Muscle layer of duodenum (tissue), 2 donors: ENCODE measurements at regions not wholly inside any gene's neighbourhood (a gene's known extent, or its start where the extent isn't known, plus 50 kb on each side); places are given as distances from the start of the nearest gene placed in this dataset.

Experiments used
- H3K27ac ChIP-seq: one replicate; pipeline ENCODE4 v1.7.0; 2013; ENCODE audit warnings: mild to moderate bottlenecking, low read length
- H3K27me3 ChIP-seq: one replicate; pipeline ENCODE4 v1.7.0; 2013; ENCODE audit warnings: low read depth, mild to moderate bottlenecking, control low read depth, low read length
- H3K36me3 ChIP-seq, 2 donors: one replicate each; pipeline ENCODE4 v1.7.0; 2013; ENCODE audit warnings: low read length in 2 of 2, control low read depth in 1 of 2, mild to moderate bottlenecking in 1 of 2; ENCODE audit not compliant: insufficient read depth in 2 of 2, control insufficient read depth in 1 of 2
- H3K4me1 ChIP-seq, 2 donors: one replicate each; pipeline ENCODE4 v1.7.0; 2013; ENCODE audit warnings: low read length in 2 of 2, mild to moderate bottlenecking in 2 of 2, control low read depth in 1 of 2, moderate library complexity in 1 of 2; ENCODE audit not compliant: insufficient read depth in 2 of 2, control insufficient read depth in 1 of 2
- H3K4me3 ChIP-seq, 2 donors: one replicate each; pipeline ENCODE4 v1.7.0; 2013; ENCODE audit warnings: low read length in 2 of 2, low read depth in 1 of 2, mild to moderate bottlenecking in 1 of 2
- H3K9me3 ChIP-seq, 2 donors: one replicate each; pipeline ENCODE4 v1.7.0; 2013; ENCODE audit warnings: low read length in 2 of 2, control low read depth in 1 of 2, mild to moderate bottlenecking in 1 of 2; ENCODE audit not compliant: control insufficient read depth in 1 of 2
- donor health status: healthy.

GRCh38 chr13:58051396-58051795, 419.9 kb downstream of the PCDH17 start:
- Histone ChIP-seq H3K4me3 (no peak overlapping the region), H3K36me3 (no peaks in the 10 kb centered on the region), H3K9me3 (no peaks in the 10 kb centered on the region), H3K27ac (no peak overlapping the region), H3K27me3 (no peaks in the 10 kb centered on the region), H3K4me1 (no peaks in the 10 kb centered on the region)

GRCh38 chr13:58051807-58052375, 420.3 kb downstream of the PCDH17 start:
- Histone ChIP-seq H3K36me3 (no peaks in the 10 kb centered on the region), H3K9me3 (no peaks in the 10 kb centered on the region), H3K4me1 (no peaks in the 10 kb centered on the region), H3K27ac (no peak overlapping the region), H3K27me3 (no peaks in the 10 kb centered on the region), H3K4me3 (no peak overlapping the region)

GRCh38 chr13:58056426-58056825, 424.9 kb downstream of the PCDH17 start:
- Histone ChIP-seq H3K4me3 (no peak overlapping the region), H3K27ac (no peak overlapping the region), H3K27me3 (no peaks in the 10 kb centered on the region), H3K9me3 (no peaks in the 10 kb centered on the region), H3K36me3 (no peaks in the 10 kb centered on the region), H3K4me1 (no peaks in the 10 kb centered on the region)

- Histone ChIP-seq H3K27me3 (no peaks in the 10 kb centered on the region), H3K36me3 (no peaks in the 10 kb centered on the region), H3K4me3 (no peak overlapping the region), H3K9me3 (peaks cover 0 to 1% of the 10 kb centered on the region in 2 donors), H3K27ac (no peak overlapping the region), H3K4me1 (no peaks in the 10 kb centered on the region)
These were observed 428.1 kb downstream of the PCDH17 start for GRCh38 chr13:58059624-58060023.

- Histone ChIP-seq H3K27me3 (no peaks in the 10 kb centered on the region), H3K4me3 (no peak overlapping the region), H3K9me3 (no peaks in the 10 kb centered on the region), H3K4me1 (no peaks in the 10 kb centered on the region), H3K27ac (no peak overlapping the region), H3K36me3 (no peaks in the 10 kb centered on the region)
These were observed 449.3 kb downstream of the PCDH17 start for GRCh38 chr13:58080806-58081205.

GRCh38 chr13:58081301-58081820, 449.8 kb downstream of the PCDH17 start:
- Histone ChIP-seq H3K4me3 (no peak overlapping the region), H3K4me1 (no peaks in the 10 kb centered on the region), H3K27ac (no peak overlapping the region), H3K27me3 (no peaks in the 10 kb centered on the region), H3K9me3 (no peaks in the 10 kb centered on the region), H3K36me3 (no peaks in the 10 kb centered on the region)

GRCh38 chr13:58083064-58083463, 451.5 kb downstream of the PCDH17 start:
- Histone ChIP-seq H3K4me1 (no peaks in the 10 kb centered on the region), H3K4me3 (no peak overlapping the region), H3K27ac (no peak overlapping the region), H3K36me3 (no peaks in the 10 kb centered on the region), H3K27me3 (no peaks in the 10 kb centered on the region), H3K9me3 (no peaks in the 10 kb centered on the region)

- no peak overlapping the region for H3K27ac ChIP-seq
- H3K4me1 ChIP-seq, result no peaks in the 10 kb centered on the region
These were observed 453.7 kb downstream of the PCDH17 start for GRCh38 chr13:58085274-58085673.

GRCh38 chr13:58085819-58086218, 454.3 kb downstream of the PCDH17 start:
- Histone ChIP-seq H3K27ac (no peak overlapping the region), H3K9me3 (no peaks in the 10 kb centered on the region), H3K4me1 (no peaks in the 10 kb centered on the region), H3K27me3 (no peaks in the 10 kb centered on the region), H3K36me3 (no peaks in the 10 kb centered on the region), H3K4me3 (no peak overlapping the region)

More at GRCh38 chr13:58085274-58085673, 453.7 kb downstream of the PCDH17 start:
- Histone ChIP-seq H3K27me3 (no peaks in the 10 kb centered on the region), H3K4me3 (no peak overlapping the region), H3K9me3 (no peaks in the 10 kb centered on the region), H3K36me3 (no peaks in the 10 kb centered on the region)

GRCh38 chr13:58087566-58087965, 456.0 kb downstream of the PCDH17 start:
- Histone ChIP-seq H3K27ac (no peak overlapping the region), H3K4me1 (no peaks in the 10 kb centered on the region), H3K36me3 (no peaks in the 10 kb centered on the region), H3K27me3 (no peaks in the 10 kb centered on the region), H3K4me3 (no peak overlapping the region), H3K9me3 (no peaks in the 10 kb centered on the region)

- Histone ChIP-seq H3K4me1 (no peaks in the 10 kb centered on the region), H3K36me3 (no peaks in the 10 kb centered on the region), H3K27ac (no peak overlapping the region), H3K9me3 (no peaks in the 10 kb centered on the region), H3K27me3 (no peaks in the 10 kb centered on the region), H3K4me3 (no peak overlapping the region)
These were observed 461.9 kb downstream of the PCDH17 start for GRCh38 chr13:58093394-58093793.

GRCh38 chr13:58097831-58098230, 466.3 kb downstream of the PCDH17 start:
- Histone ChIP-seq H3K36me3 (no peaks in the 10 kb centered on the region), H3K4me3 (no peak overlapping the region), H3K4me1 (no peaks in the 10 kb centered on the region)

More at GRCh38 chr13:58097831-58098230, 466.3 kb downstream of the PCDH17 start:
- Histone ChIP-seq H3K27ac (no peak overlapping the region), H3K9me3 (no peaks in the 10 kb centered on the region), H3K27me3 (no peaks in the 10 kb centered on the region)
